ENCODE measurements at regions not wholly inside any gene's neighbourhood (a gene's known extent, or its start where the extent isn't known, plus 50 kb on each side); places are given as distances from the start of the nearest gene placed in this dataset.

GRCh38 chr9:99282406-99282805 is 60.3 kb downstream of the SEC61B start:
- no peak overlapping the region for H3K4me3 ChIP-seq
- TF ChIP-seq CTCF (IDR thresholded peaks at IDR 0.05) (no peak), POLR2A (IDR thresholded peaks at IDR 0.05) (no peak)
- DNase-seq, result no peak
- no peaks in the 10 kb centered on the region for H3K27me3 ChIP-seq
- no peak overlapping the region for H3K27ac ChIP-seq
- no peaks in the 10 kb centered on the region for H3K36me3 ChIP-seq
- no peaks in the 10 kb centered on the region for H3K4me1 ChIP-seq
- H3K9me3 ChIP-seq, result no peaks in the 10 kb centered on the region

GRCh38 chr9:99285965-99286364 is 63.9 kb downstream of the SEC61B start:
- DNase-seq, result no peak
- Histone ChIP-seq H3K4me1 (no peaks in the 10 kb centered on the region), H3K4me3 (no peak overlapping the region), H3K27ac (no peak overlapping the region), H3K36me3 (no peaks in the 10 kb centered on the region), H3K9me3 (no peaks in the 10 kb centered on the region), H3K27me3 (no peaks in the 10 kb centered on the region)
- no peak for TF ChIP-seq POLR2A (IDR thresholded peaks at IDR 0.05)
- TF ChIP-seq CTCF (IDR thresholded peaks at IDR 0.05), result no peak

GRCh38 chr9:99286536-99286935 is 64.5 kb downstream of the SEC61B start:
- no peaks in the 10 kb centered on the region for H3K36me3 ChIP-seq
- H3K27me3 ChIP-seq, result no peaks in the 10 kb centered on the region
- H3K4me3 ChIP-seq, result no peak overlapping the region
- H3K27ac ChIP-seq, result no peak overlapping the region
- TF ChIP-seq CTCF (IDR thresholded peaks at IDR 0.05) (no peak), POLR2A (IDR thresholded peaks at IDR 0.05) (no peak)
- DNase-seq, result no peak
- H3K4me1 ChIP-seq, result no peaks in the 10 kb centered on the region
- no peaks in the 10 kb centered on the region for H3K9me3 ChIP-seq

GRCh38 chr9:99287641-99288040 is 65.6 kb downstream of the SEC61B start:
- Histone ChIP-seq H3K9me3 (no peaks in the 10 kb centered on the region), H3K27me3 (no peaks in the 10 kb centered on the region), H3K4me3 (no peak overlapping the region), H3K27ac (no peak overlapping the region), H3K4me1 (no peaks in the 10 kb centered on the region), H3K36me3 (no peaks in the 10 kb centered on the region)
- TF ChIP-seq POLR2A (IDR thresholded peaks at IDR 0.05) (no peak), CTCF (IDR thresholded peaks at IDR 0.05) (no peak)
- DNase-seq, result no peak

- Histone ChIP-seq H3K27me3 (no peaks in the 10 kb centered on the region), H3K36me3 (no peaks in the 10 kb centered on the region), H3K27ac (no peak overlapping the region), H3K4me1 (no peaks in the 10 kb centered on the region), H3K9me3 (no peaks in the 10 kb centered on the region), H3K4me3 (no peak overlapping the region)
- TF ChIP-seq CTCF (IDR thresholded peaks at IDR 0.05) (no peak), POLR2A (IDR thresholded peaks at IDR 0.05) (no peak)
- no peak for DNase-seq
Measured at GRCh38 chr9:99288830-99289229, 66.7 kb downstream of the SEC61B start.

GRCh38 chr9:99294850-99295461 is 72.9 kb downstream of the SEC61B start:
- Histone ChIP-seq H3K36me3 (no peaks in the 10 kb centered on the region), H3K27me3 (no peaks in the 10 kb centered on the region), H3K27ac (no peak overlapping the region), H3K4me3 (no peak overlapping the region), H3K4me1 (peaks cover 0 to 3% (median 0%) of the 10 kb centered on the region in 4 donors), H3K9me3 (no peaks in the 10 kb centered on the region)
- no peak for DNase-seq
- TF ChIP-seq POLR2A (IDR thresholded peaks at IDR 0.05) (no peak), CTCF (IDR thresholded peaks at IDR 0.05) (no peak)
